Peyer's patch (tissue), 4 donors: ENCODE measurements at regions not wholly inside any gene's neighbourhood (a gene's known extent, or its start where the extent isn't known, plus 50 kb on each side); places are given as distances from the start of the nearest gene placed in this dataset.

Experiments used
- POLR2A ChIP-seq, 2 donors: fragments of 450-650 bp; IDR thresholded peaks; one replicate each; pipeline ENCODE4 v1.5.1; 2017; ENCODE audit warnings: antibody characterized with exemption in 2 of 2, mild to moderate bottlenecking in 2 of 2, moderate library complexity in 2 of 2
- TF ChIP-seq, protein P1 (sequence below), 6 experiments: fragments of 450-650 bp in 4 of 6; fragments of 200-600 bp in 2 of 6; sonication (generic) in 1 of 6; IDR thresholded peaks; one replicate each; pipeline ENCODE4 v1.5.1; 2017 to 2019; ENCODE audit warnings: antibody characterized with exemption in 6 of 6, mild to moderate bottlenecking in 3 of 6, moderate library complexity in 1 of 6

GRCh38 chr3:8445861-8446260 lies 55.8 kb upstream of the LMCD1 start:
- TF ChIP-seq, protein P1, sequence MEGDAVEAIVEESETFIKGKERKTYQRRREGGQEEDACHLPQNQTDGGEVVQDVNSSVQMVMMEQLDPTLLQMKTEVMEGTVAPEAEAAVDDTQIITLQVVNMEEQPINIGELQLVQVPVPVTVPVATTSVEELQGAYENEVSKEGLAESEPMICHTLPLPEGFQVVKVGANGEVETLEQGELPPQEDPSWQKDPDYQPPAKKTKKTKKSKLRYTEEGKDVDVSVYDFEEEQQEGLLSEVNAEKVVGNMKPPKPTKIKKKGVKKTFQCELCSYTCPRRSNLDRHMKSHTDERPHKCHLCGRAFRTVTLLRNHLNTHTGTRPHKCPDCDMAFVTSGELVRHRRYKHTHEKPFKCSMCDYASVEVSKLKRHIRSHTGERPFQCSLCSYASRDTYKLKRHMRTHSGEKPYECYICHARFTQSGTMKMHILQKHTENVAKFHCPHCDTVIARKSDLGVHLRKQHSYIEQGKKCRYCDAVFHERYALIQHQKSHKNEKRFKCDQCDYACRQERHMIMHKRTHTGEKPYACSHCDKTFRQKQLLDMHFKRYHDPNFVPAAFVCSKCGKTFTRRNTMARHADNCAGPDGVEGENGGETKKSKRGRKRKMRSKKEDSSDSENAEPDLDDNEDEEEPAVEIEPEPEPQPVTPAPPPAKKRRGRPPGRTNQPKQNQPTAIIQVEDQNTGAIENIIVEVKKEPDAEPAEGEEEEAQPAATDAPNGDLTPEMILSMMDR (IDR thresholded peaks at IDR 0.05) = no peak
- TF ChIP-seq POLR2A (IDR thresholded peaks at IDR 0.05) = no peak
